ENCODE measurements at regions not wholly inside any gene's neighbourhood (a gene's known extent, or its start where the extent isn't known, plus 50 kb on each side); places are given as distances from the start of the nearest gene placed in this dataset.

GRCh38 chr11:130636722-130637464 lies 188.4 kb downstream of the ADAMTS15 start:
- TF ChIP-seq CTCF (IDR thresholded peaks at IDR 0.05) (no peak), EZH2 (IDR thresholded peaks at IDR 0.05; ENCODE audit: borderline replicate concordance, insufficient read depth, low read depth, low read length, poor library complexity, severe bottlenecking) (no peak)

Measured in B cell (primary cell).